GM19351 (cell line): ENCODE measurements at regions not wholly inside any gene's neighbourhood (a gene's known extent, or its start where the extent isn't known, plus 50 kb on each side); places are given as distances from the start of the nearest gene placed in this dataset.
"Not testable (repeated sequence)": the region's sequence is repeated elsewhere in the genome, so short reads cannot be mapped to it uniquely, and the experiment has no call there.

Experiments used
- ATAC-seq: cut with Tn5 transposase; IDR thresholded peaks from one replicate; pipeline ENCODE4 v1.9.1; 2021; ENCODE audit warnings: mild to moderate bottlenecking, moderate library complexity; ENCODE audit not compliant: unreplicated experiment

DNA sequence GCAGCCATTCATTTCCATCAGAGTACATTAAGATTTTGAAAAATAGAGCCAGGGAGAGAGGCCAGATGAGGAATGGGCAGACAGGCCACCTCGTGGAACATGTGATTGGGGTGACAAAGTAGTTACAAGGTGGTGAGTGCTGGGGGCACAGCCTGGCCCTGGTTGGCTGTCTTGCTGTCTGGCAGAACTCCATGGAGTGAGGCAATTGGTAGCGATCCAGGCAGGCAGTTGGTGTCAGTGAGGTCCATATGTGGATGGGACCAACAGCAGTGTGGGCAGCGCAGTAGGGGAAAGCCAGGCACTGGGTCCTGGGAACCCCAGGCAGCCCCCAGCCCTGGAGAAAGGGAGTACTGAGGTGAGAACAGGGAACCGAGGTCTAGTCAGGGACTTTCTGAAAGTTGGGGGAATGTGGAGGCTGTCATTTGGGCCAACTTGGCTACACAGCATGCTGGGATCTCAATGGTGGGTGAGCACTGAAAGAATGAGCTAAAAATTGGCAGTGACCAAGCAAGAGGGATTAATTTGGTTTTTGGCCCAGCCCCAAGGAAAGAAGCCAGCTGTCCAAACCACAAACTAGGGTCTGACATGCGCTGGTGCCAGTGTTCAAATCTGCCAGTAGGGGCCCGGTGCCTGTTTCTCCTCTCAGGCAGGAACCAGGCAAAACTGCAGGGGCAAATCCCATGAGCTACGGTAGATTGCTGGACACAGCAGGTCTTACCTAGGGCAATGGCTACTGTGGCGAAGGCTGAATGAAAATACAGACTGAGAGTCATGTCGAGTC is 61.4 kb upstream of the E2F3 start:
- no peak for ATAC-seq

DNA sequence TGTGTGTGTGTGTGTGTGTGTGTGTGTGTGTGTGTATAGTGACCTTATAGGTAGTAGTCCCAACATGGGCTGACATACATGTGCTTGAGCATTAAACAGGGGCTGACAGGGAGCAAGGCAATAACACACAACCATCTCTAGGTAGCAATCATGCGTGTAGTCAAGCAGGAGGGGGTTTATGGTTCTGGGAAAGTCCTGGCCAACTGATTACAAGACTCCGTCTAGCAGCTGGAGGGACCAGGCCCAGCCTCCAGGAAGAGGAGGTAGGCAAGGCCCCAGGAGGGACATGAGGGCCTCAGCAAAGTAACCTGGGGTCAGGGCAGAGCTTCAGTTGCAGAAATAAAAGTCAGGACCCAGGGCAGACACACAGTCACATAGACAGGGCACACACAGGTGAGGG is 60.6 kb upstream of the E2F3 start:
- no peak for ATAC-seq

DNA sequence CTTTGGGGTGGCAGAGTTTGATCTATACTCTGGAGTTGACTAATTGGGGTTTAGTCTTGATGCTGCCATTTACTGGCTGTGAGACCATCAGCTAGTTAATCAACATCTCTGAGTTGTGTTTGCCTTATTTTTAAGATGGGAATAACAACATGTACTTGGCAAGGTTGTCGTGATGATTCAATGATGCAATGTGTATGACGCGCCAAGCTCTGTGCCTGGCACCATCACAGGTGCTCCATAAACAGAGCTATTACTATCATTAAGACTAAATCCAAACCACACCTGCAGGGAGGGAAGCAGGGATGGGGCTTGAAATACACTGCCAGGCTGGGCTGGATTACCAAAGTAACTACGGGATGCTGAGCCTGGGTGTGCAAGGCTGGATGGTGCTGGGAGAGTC is 60.1 kb upstream of the E2F3 start:
- no peak for ATAC-seq

DNA sequence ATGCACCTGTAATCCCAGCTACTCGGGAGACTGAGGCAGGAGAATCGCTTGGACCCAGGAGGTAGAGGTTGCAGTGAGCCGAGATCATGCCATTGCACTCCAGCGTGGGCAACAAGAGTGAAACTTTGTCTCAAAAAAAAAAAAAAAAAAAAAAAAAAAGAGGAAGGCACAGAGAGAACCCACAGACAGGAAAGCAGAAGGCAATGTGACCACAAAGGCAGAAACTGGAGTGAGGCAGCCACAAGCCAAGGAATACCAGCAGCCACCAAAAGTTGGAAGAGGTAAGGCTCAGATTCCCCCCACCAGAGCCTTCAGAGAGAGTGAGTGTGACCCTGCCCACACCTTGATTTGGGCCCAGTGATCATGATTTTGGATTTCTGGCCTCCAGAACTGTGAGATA is 54.7 kb upstream of the E2F3 start:
- not testable (repeated sequence) for ATAC-seq

DNA sequence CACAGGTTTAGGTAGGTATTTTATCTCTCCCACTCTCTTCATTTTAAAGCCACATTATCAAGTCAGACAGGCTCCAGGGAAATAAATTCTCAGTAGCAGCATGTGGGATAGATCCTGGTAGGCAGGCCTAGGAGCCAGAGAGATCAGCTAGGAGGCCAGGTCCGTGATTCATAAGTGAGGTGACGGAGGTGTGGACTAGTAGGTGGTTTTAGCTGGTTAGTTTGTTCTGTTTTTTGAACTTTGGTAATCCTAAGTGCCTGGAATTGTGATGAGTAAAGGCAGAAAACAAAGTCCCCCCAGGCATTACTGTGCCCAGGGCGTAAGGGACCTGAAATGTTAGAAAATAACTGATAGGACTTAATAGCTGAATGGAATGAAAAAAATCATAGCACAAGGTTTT is 53.6 kb upstream of the E2F3 start:
- ATAC-seq = no peak

DNA sequence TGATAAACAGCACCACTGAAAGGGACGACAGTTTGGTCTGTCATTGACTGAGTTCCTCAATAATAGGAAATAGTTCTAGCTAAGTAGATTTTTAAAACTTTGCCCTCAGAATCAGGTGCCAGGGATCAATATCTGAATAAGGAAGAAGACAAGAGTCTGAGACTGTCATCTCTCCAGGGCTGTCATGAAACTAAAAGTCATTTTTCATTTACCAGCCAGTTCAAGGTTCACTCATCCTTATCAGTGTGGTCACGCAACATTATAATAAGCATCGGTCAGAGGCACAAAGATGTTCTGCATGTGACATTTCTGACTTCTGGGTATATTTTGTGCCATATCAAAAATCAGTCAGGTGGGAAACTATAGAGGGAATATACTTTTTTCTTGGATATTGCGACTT is 52.5 kb upstream of the E2F3 start:
- no peak for ATAC-seq

DNA sequence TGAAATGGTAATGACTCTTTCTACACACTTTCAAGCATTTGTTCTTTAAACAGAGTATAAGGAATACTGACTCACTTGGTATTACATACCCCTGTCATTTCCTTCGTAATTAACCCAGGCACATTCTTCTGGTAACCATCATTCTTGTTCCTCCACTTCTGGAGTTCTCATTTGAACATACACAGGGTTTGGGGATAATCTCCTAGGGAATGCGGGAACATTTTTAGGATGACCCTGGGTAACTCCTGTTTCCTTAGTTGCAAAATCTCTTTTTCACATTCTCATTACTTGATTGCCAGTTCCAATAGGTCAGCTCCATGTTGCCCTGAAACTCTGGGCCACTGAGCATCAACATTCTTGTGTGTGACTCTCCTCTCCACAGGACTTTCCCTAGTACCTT is 51.5 kb upstream of the E2F3 start:
- no peak for ATAC-seq

DNA sequence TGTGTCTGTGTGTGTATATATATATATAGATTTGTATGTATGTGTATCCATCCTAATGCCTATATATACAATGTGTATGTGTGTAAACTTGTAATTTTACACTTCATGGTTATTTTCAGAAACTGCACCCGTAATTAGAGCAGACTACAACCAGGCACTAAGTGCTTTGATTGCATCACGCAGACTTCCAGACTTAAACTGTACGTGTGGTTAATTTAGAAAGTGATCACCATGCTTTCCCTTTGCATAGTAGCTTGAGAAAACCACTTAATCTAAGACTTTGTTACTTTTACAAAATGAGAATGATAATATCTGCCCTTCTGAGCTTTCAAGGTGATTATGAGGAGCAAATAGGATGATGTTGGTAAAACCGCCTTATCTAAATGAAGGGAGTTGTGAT is 50.1 kb upstream of the E2F3 start:
- no peak for ATAC-seq
